ENCODE measurements at regions not wholly inside any gene's neighbourhood (a gene's known extent, or its start where the extent isn't known, plus 50 kb on each side); places are given as distances from the start of the nearest gene placed in this dataset.

DNA sequence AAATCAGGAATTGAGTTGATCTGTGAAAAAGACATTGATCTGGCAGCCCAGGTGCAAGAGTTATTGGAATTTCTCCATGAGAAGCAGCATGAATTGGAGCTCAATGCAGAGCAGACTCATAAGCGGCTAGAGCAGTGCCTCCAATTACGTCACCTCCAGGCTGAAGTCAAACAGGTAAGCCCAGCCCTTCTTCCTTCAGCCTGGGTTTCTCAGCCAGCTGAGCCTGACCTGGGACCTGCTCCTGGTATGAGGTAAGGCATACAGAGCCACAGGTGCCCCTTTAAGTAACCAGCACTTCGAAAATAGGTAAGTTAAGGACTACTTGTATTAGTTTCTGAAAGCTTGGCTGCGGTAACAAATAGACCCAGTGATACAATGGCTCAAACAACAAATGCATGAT lies 307.4 kb upstream of the UMPS start:
- DNase-seq: no peak
- no peaks in the 10 kb centered on the region for H3K9me3 ChIP-seq
- no peaks in the 10 kb centered on the region for H3K4me1 ChIP-seq
- no peak overlapping the region for H3K27ac ChIP-seq
- 80 to 92% (median 82%) methylated on average over 4 of the region's 4 CpGs for WGBS, 5 donors
- TF ChIP-seq CTCF (IDR thresholded peaks at IDR 0.05) (no peak), EP300 (IDR thresholded peaks at IDR 0.05) (no peak), POLR2A (IDR thresholded peaks at IDR 0.05) (no peak), POLR2AphosphoS5 (IDR thresholded peaks at IDR 0.05) (no peak)
- H3K4me3 ChIP-seq: no peak overlapping the region
- intact Hi-C loops (cut with DNase I; ENCODE audit: low total_unique reads): no loop called here
- peaks cover 0 to 21% (median 9%) of the 10 kb centered on the region in 4 donors for H3K36me3 ChIP-seq
- no peaks in the 10 kb centered on the region for H3K27me3 ChIP-seq

- Histone ChIP-seq H3K4me3 (no peak overlapping the region), H3K27me3 (no peaks in the 10 kb centered on the region), H3K9me3 (no peaks in the 10 kb centered on the region), H3K27ac (no peak overlapping the region), H3K4me1 (no peaks in the 10 kb centered on the region), H3K36me3 (peaks cover 0 to 21% (median 9%) of the 10 kb centered on the region in 4 donors)
- 78 to 93% (median 81%) methylated on average over 2 of the region's 2 CpGs for WGBS, 5 donors
- no peak for TF ChIP-seq POLR2A (IDR thresholded peaks at IDR 0.05)
- intact Hi-C loops (cut with DNase I; ENCODE audit: low total_unique reads): no loop called here
- no peak for DNase-seq
Observed at GRCh38 chr3:124424396-124424795, 305.9 kb upstream of the UMPS start.

GRCh38 chr3:124425972-124426371 lies 304.3 kb upstream of the UMPS start:
- H3K4me1 ChIP-seq: no peaks in the 10 kb centered on the region
- intact Hi-C loops (cut with DNase I; ENCODE audit: low total_unique reads): no loop called here
- no peak for DNase-seq
- no peak overlapping the region for H3K27ac ChIP-seq
- peaks cover 0 to 24% (median 17%) of the 10 kb centered on the region in 4 donors for H3K36me3 ChIP-seq
- TF ChIP-seq CTCF (IDR thresholded peaks at IDR 0.05) (no peak), EP300 (IDR thresholded peaks at IDR 0.05) (no peak), POLR2AphosphoS5 (IDR thresholded peaks at IDR 0.05) (no peak), POLR2A (IDR thresholded peaks at IDR 0.05) (no peak)
- no peaks in the 10 kb centered on the region for H3K9me3 ChIP-seq
- no peaks in the 10 kb centered on the region for H3K27me3 ChIP-seq
- no peak overlapping the region for H3K4me3 ChIP-seq
- 88 to 93% (median 92%) methylated on average over 6 of the region's 6 CpGs for WGBS, 5 donors

GRCh38 chr3:124428372-124429128 lies 301.7 kb upstream of the UMPS start:
- no peaks in the 10 kb centered on the region for H3K4me1 ChIP-seq
- DNase-seq: no peak
- H3K27ac ChIP-seq: no peak overlapping the region
- H3K36me3 ChIP-seq: peaks cover 0 to 19% (median 16%) of the 10 kb centered on the region in 4 donors
- H3K27me3 ChIP-seq: no peaks in the 10 kb centered on the region
- no peak overlapping the region for H3K4me3 ChIP-seq
- H3K9me3 ChIP-seq: no peaks in the 10 kb centered on the region
- TF ChIP-seq POLR2A (IDR thresholded peaks at IDR 0.05) (no peak), CTCF (IDR thresholded peaks at IDR 0.05) (no peak), EP300 (IDR thresholded peaks at IDR 0.05) (no peak)
- intact Hi-C loops (cut with DNase I; ENCODE audit: low total_unique reads): no loop called here

GRCh38 chr3:124429129-124429815 lies 301.0 kb upstream of the UMPS start:
- intact Hi-C loops (cut with DNase I; ENCODE audit: low total_unique reads): no loop called here
- no peak for DNase-seq
- Histone ChIP-seq H3K4me1 (no peaks in the 10 kb centered on the region), H3K27me3 (no peaks in the 10 kb centered on the region), H3K27ac (no peak overlapping the region), H3K4me3 (no peak overlapping the region), H3K36me3 (peaks cover 0 to 24% (median 17%) of the 10 kb centered on the region in 4 donors), H3K9me3 (no peaks in the 10 kb centered on the region)
- TF ChIP-seq CTCF (IDR thresholded peaks at IDR 0.05) (no peak), POLR2A (IDR thresholded peaks at IDR 0.05) (no peak), POLR2AphosphoS5 (IDR thresholded peaks at IDR 0.05) (no peak), EP300 (IDR thresholded peaks at IDR 0.05) (no peak)
- 55 to 67% (median 58%) methylated on average over 3 of the region's 3 CpGs for WGBS, 5 donors

Measured in stomach (tissue), 8 donors.